T-cell (primary cell): ENCODE measurements at regions not wholly inside any gene's neighbourhood (a gene's known extent, or its start where the extent isn't known, plus 50 kb on each side); places are given as distances from the start of the nearest gene placed in this dataset.

ENCODE experiments used
- ATAC-seq, 4 experiments: fragments of 200-7000 bp in 3 of 4; fragments of 150-1000 bp in 1 of 4; cut with Tn5 transposase; replicated peaks in 1 of 4; 1 replicate in 3 of 4; 2 replicates in 1 of 4; pipeline ENCODE4 v1.10.0; 2021; ENCODE audit warnings: moderate library complexity in 3 of 4, mild to moderate bottlenecking in 2 of 4, moderate number of reproducible peaks in 1 of 4
- CTCF ChIA-PET, 2 donors: fragments of 300-600 bp; sonication (Branson Sonifier 250); formaldehyde crosslinking; loops; one replicate each; lab custom pipeline; 2022; ENCODE audit warnings: antibody characterized with exemption in 2 of 2; lab: Charles Lee
- POLR2A ChIA-PET, 2 donors: fragments of 300-600 bp; sonication (Branson Sonifier 250); formaldehyde crosslinking; loops; one replicate each; lab custom pipeline; 2022; ENCODE audit warnings: antibody characterized with exemption in 2 of 2; lab: Charles Lee
- DNase-seq, 35 experiments: peaks; one replicate each; pipeline versions ENCODE4 v3.0.0 to v3.0.0-alpha.2; 2013 to 2023
- H3K27ac ChIP-seq: one replicate; pipeline ENCODE4 v1.5.1; 2013; ENCODE audit warnings: low read length
- H3K27me3 ChIP-seq, 2 experiments: replicated peaks in 1 of 2; 1 replicate in 1 of 2; 2 replicates in 1 of 2; pipeline versions ENCODE4 v1.6.1 to v1.7.0; 2013; ENCODE audit warnings: low read length in 1 of 2, mixed read lengths in 1 of 2; ENCODE audit not compliant: control insufficient read depth in 2 of 2, insufficient read depth in 2 of 2; ENCODE audit errors: extremely low read depth in 1 of 2
- H3K36me3 ChIP-seq, 2 donors: 1 replicate in 1 of 2; 2 replicates in 1 of 2; pipeline versions ENCODE4 v1.6.1 to v1.7.0; 2013; ENCODE audit warnings: low read length in 1 of 2; ENCODE audit not compliant: control insufficient read depth in 2 of 2, insufficient read depth in 1 of 2; ENCODE audit errors: extremely low read depth in 1 of 2
- H3K4me1 ChIP-seq, 2 experiments: 1 replicate in 1 of 2; 2 replicates in 1 of 2; pipeline versions ENCODE4 v1.6.1 to v1.7.0; 2013; ENCODE audit warnings: low read length in 2 of 2, mixed read lengths in 1 of 2; ENCODE audit not compliant: insufficient read depth in 2 of 2, control insufficient read depth in 1 of 2; ENCODE audit errors: extremely low read depth in 1 of 2
- H3K4me3 ChIP-seq, 2 donors: 1 replicate in 1 of 2; 2 replicates in 1 of 2; pipeline versions ENCODE4 v1.5.1 to v1.7.0; 2013; ENCODE audit warnings: mild to moderate bottlenecking in 2 of 2, low read length in 1 of 2, moderate library complexity in 1 of 2; ENCODE audit not compliant: control insufficient read depth in 1 of 2; ENCODE audit errors: extremely low read depth in 1 of 2
- H3K9me3 ChIP-seq: 2 replicates; pipeline ENCODE4 v1.7.0; 2013
- H3K27ac Mint-ChIP-seq, 2 donors: one replicate each; pipeline ENCODE4 v1.8.0; 2020 to 2021; ENCODE audit warnings: mild to moderate bottlenecking in 2 of 2, mixed read lengths in 2 of 2
- H3K27me3 Mint-ChIP-seq, 2 donors: one replicate each; pipeline ENCODE4 v1.8.0; 2021 to 2022; ENCODE audit warnings: mixed read lengths in 2 of 2
- H3K36me3 Mint-ChIP-seq: one replicate; pipeline ENCODE4 v1.8.0; 2021; ENCODE audit warnings: mixed read lengths
- H3K4me1 Mint-ChIP-seq, 3 donors: one replicate each; pipeline ENCODE4 v1.8.0; 2020 to 2022; ENCODE audit warnings: mixed read lengths in 3 of 3, mild to moderate bottlenecking in 1 of 3
- H3K4me3 Mint-ChIP-seq, 3 donors: one replicate each; pipeline ENCODE4 v1.8.0; 2020 to 2022; ENCODE audit warnings: mild to moderate bottlenecking in 3 of 3, mixed read lengths in 3 of 3, moderate library complexity in 3 of 3
- H3K9me3 Mint-ChIP-seq, 3 donors: one replicate each; pipeline ENCODE4 v1.8.0; 2020 to 2022; ENCODE audit warnings: mixed read lengths in 3 of 3
- WGBS: methylation state at CpG from one replicate; pipeline ENCODE4 v1.1.5; 2013; ENCODE audit warnings: missing lambda C conversion rate; ENCODE audit not compliant: insufficient coverage; 5-methylcytosine and 5-hydroxymethylcytosine counted together

DNA sequence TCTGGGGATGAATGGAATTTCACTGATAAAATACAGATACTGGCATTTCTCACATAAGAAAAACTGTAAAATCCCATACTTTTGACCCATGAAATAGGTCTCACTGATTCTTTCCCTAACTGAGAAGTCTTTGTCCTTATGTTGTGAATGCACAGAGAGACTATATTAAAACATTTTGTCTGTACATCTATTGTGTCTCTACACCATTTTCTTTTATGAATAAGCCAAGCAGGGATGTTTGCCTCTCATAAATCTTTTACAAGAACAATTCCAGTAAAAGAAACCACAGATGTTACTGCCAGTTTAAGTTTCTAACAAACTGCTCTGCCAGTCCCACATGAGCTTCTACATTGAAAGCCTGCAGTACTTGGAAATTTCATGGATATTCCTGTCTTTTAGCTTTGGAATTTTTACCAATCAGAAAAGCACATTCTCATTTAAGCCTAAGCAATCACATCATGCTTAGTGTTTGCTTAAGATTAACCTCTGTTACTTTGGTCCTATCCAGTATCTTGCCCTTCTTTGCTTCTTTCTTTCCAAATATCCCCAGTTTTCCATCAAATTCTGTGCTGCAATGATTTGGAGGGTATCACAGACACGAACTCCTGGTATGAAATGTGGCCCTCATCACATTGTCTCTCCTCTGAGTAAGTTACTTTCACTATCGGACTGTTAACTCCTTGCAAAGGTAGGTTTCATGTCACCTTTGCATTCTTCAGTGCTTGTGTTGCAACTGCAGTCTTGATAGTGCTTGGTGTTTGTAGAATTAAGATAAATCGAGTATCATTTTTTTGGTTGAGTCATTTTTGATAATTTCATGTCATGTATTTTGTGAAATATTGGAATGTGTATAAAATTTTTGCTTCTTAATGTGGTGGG, 415.1 kb upstream of the ADAMTSL1 start:
- POLR2A ChIA-PET, result no interaction called here

DNA sequence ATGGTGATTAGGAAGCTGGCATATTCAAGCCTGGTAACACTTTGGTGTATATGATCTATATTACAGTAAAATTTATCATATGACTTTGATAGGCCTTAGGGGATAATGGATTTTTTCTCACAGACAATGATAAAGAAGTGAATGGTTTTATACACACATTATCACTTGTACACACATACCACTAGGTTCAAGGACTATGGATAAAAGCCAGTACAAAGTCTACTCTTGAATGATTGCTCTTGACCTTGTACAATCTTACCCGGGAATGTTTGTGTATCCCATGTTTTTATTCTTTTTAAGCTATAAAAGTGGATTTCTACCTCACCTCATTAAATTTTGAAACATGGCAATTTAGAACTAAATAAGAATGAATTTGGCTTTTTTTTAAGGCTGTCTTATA, 414.5 kb upstream of the ADAMTSL1 start:
- no peaks in the 10 kb centered on the region for H3K36me3 ChIP-seq
- Mint-ChIP-seq H3K27ac (no peak overlapping the region), H3K4me3 (no peak overlapping the region), H3K9me3 (peaks cover 0 to 4% (median 2%) of the 10 kb centered on the region in 3 donors), H3K4me1 (no peaks in the 10 kb centered on the region), H3K36me3 (no peaks in the 10 kb centered on the region), H3K27me3 (no peaks in the 10 kb centered on the region)
- H3K4me3 ChIP-seq, result no peak overlapping the region
- DNase-seq, result no peak
- ATAC-seq, result no peak
- H3K27ac ChIP-seq, result no peak overlapping the region
- ChIA-PET CTCF (interaction anchor here in 1 of 2 donors (0.5 kb wide), 1 partner anchor 734 kb away, joined by 3 read pairs; no protein-coding TSS in a partner anchor), POLR2A (no interaction called here)
- H3K27me3 ChIP-seq, result no peaks in the 10 kb centered on the region
- no peaks in the 10 kb centered on the region for H3K9me3 ChIP-seq
- no CpG with 5 or more reads among the region's 1 CpG for WGBS
- H3K4me1 ChIP-seq, result no peaks in the 10 kb centered on the region

More for the DNA sequence above, 415.1 kb upstream of the ADAMTSL1 start:
- no peaks in the 10 kb centered on the region for H3K36me3 ChIP-seq
- CTCF ChIA-PET, result no interaction called here
- no peaks in the 10 kb centered on the region for H3K27me3 ChIP-seq
- Mint-ChIP-seq H3K4me3 (no peak overlapping the region), H3K27me3 (no peaks in the 10 kb centered on the region), H3K4me1 (no peaks in the 10 kb centered on the region), H3K9me3 (peaks cover 2 to 4% (median 2%) of the 10 kb centered on the region in 3 donors), H3K36me3 (no peaks in the 10 kb centered on the region), H3K27ac (no peak overlapping the region)
- DNase-seq (no peak), ATAC-seq (no peak)
- no peaks in the 10 kb centered on the region for H3K9me3 ChIP-seq
- 86% methylated on average over 2 of the region's 3 CpGs for WGBS
- H3K4me3 ChIP-seq, result no peak overlapping the region
- H3K27ac ChIP-seq, result no peak overlapping the region
- H3K4me1 ChIP-seq, result no peaks in the 10 kb centered on the region

DNA sequence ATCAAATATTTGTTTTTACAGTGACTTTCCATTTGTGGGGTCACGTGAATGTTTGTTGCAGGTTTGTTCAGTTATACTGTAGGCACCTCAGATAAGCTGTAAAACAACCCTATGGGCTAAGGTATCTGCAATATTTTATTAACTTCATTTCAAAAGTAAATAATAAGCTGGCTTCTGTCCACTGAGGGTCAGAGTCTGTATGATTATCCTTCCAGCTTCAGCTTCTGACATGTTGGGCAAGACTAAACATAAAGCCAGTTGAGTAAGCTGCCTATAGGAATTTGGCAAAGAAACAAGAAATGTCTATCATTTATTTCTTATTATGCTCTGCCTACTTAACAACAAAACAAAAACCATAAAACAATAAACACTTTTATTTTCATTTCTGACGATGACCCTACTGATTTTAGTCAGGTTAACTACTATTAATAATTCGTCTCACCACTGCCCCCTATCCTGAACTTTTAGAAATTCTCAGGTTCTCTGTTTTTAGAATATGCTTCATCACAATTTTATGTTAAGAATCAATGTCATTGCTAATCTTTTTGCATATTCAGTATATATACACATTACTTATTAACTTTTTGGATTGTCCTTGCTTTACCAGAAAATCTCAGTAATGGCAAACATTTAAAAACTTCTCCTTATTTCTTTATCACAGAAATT, 413.6 kb upstream of the ADAMTSL1 start:
- Mint-ChIP-seq H3K9me3 (peaks cover 0 to 2% (median 1%) of the 10 kb centered on the region in 3 donors), H3K4me1 (no peaks in the 10 kb centered on the region), H3K27ac (no peak overlapping the region), H3K27me3 (no peaks in the 10 kb centered on the region), H3K36me3 (no peaks in the 10 kb centered on the region), H3K4me3 (no peak overlapping the region)
- H3K9me3 ChIP-seq, result no peaks in the 10 kb centered on the region
- H3K4me1 ChIP-seq, result no peaks in the 10 kb centered on the region
- no peak for ATAC-seq
- DNase-seq, result no peak
- no peak overlapping the region for H3K27ac ChIP-seq
- POLR2A ChIA-PET, result no interaction called here
- no peak overlapping the region for H3K4me3 ChIP-seq
- 61% methylated on average over 2 of the region's 3 CpGs for WGBS
- H3K36me3 ChIP-seq, result no peaks in the 10 kb centered on the region
- CTCF ChIA-PET, result no interaction called here
- H3K27me3 ChIP-seq, result no peaks in the 10 kb centered on the region

DNA sequence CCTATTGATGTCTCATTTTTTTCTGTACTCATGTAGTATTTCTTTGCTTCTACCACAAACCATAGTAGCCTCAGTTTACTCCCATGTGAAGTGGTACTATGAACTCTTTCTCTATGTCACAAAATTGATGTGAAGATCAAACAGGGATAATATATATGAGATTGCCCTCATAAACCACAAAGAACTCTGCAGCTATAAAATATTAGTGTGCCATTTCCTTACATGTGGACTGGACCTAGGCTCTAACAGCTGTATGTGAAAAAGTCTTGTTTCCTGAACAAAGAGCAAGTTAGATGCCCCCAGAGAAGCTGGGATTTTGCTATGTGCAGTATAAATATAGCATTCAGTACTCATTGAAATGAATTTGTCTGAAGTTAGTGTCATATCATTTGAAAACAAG, 412.6 kb upstream of the ADAMTSL1 start:
- H3K4me3 Mint-ChIP-seq, result no peak overlapping the region
- no peak overlapping the region for H3K27ac ChIP-seq
- no peak overlapping the region for H3K27ac Mint-ChIP-seq
- H3K9me3 ChIP-seq, result no peaks in the 10 kb centered on the region
- H3K4me1 Mint-ChIP-seq, result no peaks in the 10 kb centered on the region
- H3K4me3 ChIP-seq, result no peak overlapping the region
- DNase-seq (no peak), ATAC-seq (no peak)
- ChIA-PET POLR2A (no interaction called here), CTCF (no interaction called here)
- H3K36me3 ChIP-seq, result no peaks in the 10 kb centered on the region
- peaks cover 0 to 2% (median 0%) of the 10 kb centered on the region in 3 donors for H3K9me3 Mint-ChIP-seq
- no peaks in the 10 kb centered on the region for H3K36me3 Mint-ChIP-seq
- no peaks in the 10 kb centered on the region for H3K4me1 ChIP-seq
- H3K27me3 Mint-ChIP-seq, result no peaks in the 10 kb centered on the region
- H3K27me3 ChIP-seq, result no peaks in the 10 kb centered on the region

DNA sequence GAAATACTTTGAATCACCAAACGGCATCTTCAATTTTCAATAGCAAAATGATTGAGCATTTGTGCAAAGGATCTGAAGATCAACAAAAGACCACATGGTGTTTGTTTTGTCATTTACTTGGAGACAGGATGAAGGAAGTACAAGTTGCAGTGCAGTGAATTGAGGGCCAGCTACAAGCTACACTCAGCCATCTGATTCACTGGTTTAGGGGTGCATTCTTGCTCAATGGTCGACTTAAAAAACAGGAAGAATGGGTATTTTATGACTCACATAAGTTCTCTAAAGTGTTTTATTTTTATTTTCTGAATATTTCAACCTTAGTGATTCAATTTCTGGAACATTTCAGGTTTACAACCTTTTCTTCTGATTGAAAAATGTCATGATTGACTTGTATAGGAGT, 412.1 kb upstream of the ADAMTSL1 start:
- Histone ChIP-seq H3K4me3 (no peak overlapping the region), H3K9me3 (no peaks in the 10 kb centered on the region), H3K36me3 (no peaks in the 10 kb centered on the region), H3K27me3 (no peaks in the 10 kb centered on the region), H3K27ac (no peak overlapping the region), H3K4me1 (no peaks in the 10 kb centered on the region)
- Mint-ChIP-seq H3K4me3 (no peak overlapping the region), H3K27ac (no peak overlapping the region), H3K9me3 (peaks cover 0 to 2% (median 0%) of the 10 kb centered on the region in 3 donors), H3K4me1 (no peaks in the 10 kb centered on the region), H3K27me3 (no peaks in the 10 kb centered on the region), H3K36me3 (no peaks in the 10 kb centered on the region)
- POLR2A ChIA-PET, result no interaction called here
- DNase-seq (no peak), ATAC-seq (no peak)
- WGBS, result 100% methylated on average over 1 of the region's 2 CpGs
- CTCF ChIA-PET, result no interaction called here

DNA sequence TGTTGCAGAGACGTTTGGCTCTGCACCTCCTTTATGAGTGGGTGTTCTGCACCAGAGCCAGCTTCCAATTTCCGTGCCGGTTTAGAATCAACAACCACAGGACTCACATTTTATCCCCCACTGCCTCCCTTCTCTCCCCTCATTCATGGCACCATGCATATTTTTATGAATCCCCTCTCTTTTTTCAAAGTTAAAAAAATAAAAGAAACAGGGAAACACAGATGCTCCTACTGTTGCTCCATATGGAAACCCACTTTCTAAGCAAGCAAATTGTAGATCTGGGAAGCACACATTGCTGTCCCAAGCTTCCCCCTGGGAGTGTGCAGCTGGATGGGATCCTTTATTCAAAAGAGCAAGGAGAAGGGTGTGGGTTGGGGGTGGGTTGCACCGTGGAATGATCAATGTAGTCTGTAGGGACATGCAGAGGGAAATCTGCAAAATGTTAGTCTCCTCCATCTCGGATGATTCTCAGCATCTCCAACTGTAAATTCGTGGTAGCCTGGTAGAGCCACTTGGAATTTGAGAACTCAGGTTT, 410.0 kb upstream of the ADAMTSL1 start:
- 62% methylated on average over 3 of the region's 6 CpGs for WGBS

More for the DNA sequence above, 410.0 kb upstream of the ADAMTSL1 start:
- CTCF ChIA-PET, result no interaction called here
- no peaks in the 10 kb centered on the region for H3K36me3 ChIP-seq
- no peak for DNase-seq
- no peaks in the 10 kb centered on the region for H3K27me3 ChIP-seq
- Mint-ChIP-seq H3K36me3 (no peaks in the 10 kb centered on the region), H3K27ac (no peak overlapping the region), H3K27me3 (no peaks in the 10 kb centered on the region), H3K9me3 (peaks cover 2 to 5% (median 4%) of the 10 kb centered on the region in 3 donors), H3K4me3 (no peak overlapping the region), H3K4me1 (no peaks in the 10 kb centered on the region)
- H3K27ac ChIP-seq, result no peak overlapping the region
- POLR2A ChIA-PET, result no interaction called here
- H3K4me1 ChIP-seq, result no peaks in the 10 kb centered on the region
- ATAC-seq, result no peak
- H3K4me3 ChIP-seq, result no peak overlapping the region
- no peaks in the 10 kb centered on the region for H3K9me3 ChIP-seq
